HepG2 (cell line): ENCODE measurements at regions not wholly inside any gene's neighbourhood (a gene's known extent, or its start where the extent isn't known, plus 50 kb on each side); places are given as distances from the start of the nearest gene placed in this dataset.

Experiments
- ARNTL ChIP-seq: sonication (generic); formaldehyde crosslinking; IDR thresholded peaks from 2 replicates; pipeline ENCODE4 v1.4.0; 2020; ENCODE audit warnings: mild to moderate bottlenecking, missing genetic modification reagents
- ATF1 ChIP-seq: IDR thresholded peaks from 2 replicates; pipeline ENCODE4 v1.6.1; 2016; ENCODE audit warnings: mild to moderate bottlenecking, control low read depth
- FOXP4 ChIP-seq: sonication (generic); formaldehyde crosslinking; IDR thresholded peaks from 2 replicates; pipeline ENCODE4 v1.4.0; 2020; ENCODE audit warnings: missing genetic modification reagents
- MEF2D ChIP-seq: sonication (generic); formaldehyde crosslinking; IDR thresholded peaks from 2 replicates; pipeline ENCODE4 v1.5.1; 2020; ENCODE audit warnings: mild to moderate bottlenecking, missing genetic modification reagents
- MIER2 ChIP-seq: IDR thresholded peaks from 2 replicates; pipeline ENCODE4 v1.6.1; 2016; ENCODE audit warnings: missing biosample characterization, missing genetic modification reagents
- ZBTB21 ChIP-seq: sonication (generic); formaldehyde crosslinking; IDR thresholded peaks from 2 replicates; pipeline ENCODE4 v1.4.0; 2020; ENCODE audit warnings: missing genetic modification reagents
- ZHX2 ChIP-seq, 2 experiments: sonication (generic) in 1 of 2; formaldehyde crosslinking in 1 of 2; IDR thresholded peaks; 2 replicates each; pipeline versions ENCODE4 v1.6.1 to v1.9.0; 2014 to 2022; ENCODE audit warnings: antibody characterized with exemption in 1 of 2, borderline replicate concordance in 1 of 2, inconsistent platforms in 1 of 2, low read depth in 1 of 2, missing genetic modification reagents in 1 of 2

- TF ChIP-seq ZHX2 (IDR thresholded peaks at IDR 0.05; ENCODE audit: low read depth), result no peak
- no peak for TF ChIP-seq ZHX2 (CRISPR knock-in tag; IDR thresholded peaks at IDR 0.05; ENCODE audit: borderline replicate concordance)
- TF ChIP-seq MEF2D (CRISPR knock-in tag), result no peak
- no peak for TF ChIP-seq ZBTB21 (CRISPR knock-in tag)
- TF ChIP-seq ARNTL (CRISPR knock-in tag), result no peak
- TF ChIP-seq ATF1 (CRISPR knock-in tag), result no peak
- no peak for TF ChIP-seq FOXP4 (CRISPR knock-in tag)
- no peak for TF ChIP-seq MIER2 (CRISPR knock-in tag)
Observed at GRCh38 chr2:234741976-234742375, 209.8 kb upstream of the SH3BP4 start (continued).
